NCI-H187 (cell line): ENCODE measurements at regions not wholly inside any gene's neighbourhood (a gene's known extent, or its start where the extent isn't known, plus 50 kb on each side); places are given as distances from the start of the nearest gene placed in this dataset.
"Not testable (repeated sequence)": the region's sequence is repeated elsewhere in the genome, so short reads cannot be mapped to it uniquely, and the experiment has no call there.

ENCODE experiments used
- DNase-seq, 2 experiments: peaks; one replicate each; lab custom pipeline; 2025; lab: John Stamatoyannopoulos, UW

GRCh38 chr9:86624630-86625029, 270.4 kb upstream of the TUT7 start:
- DNase-seq: no peak

- no peak for DNase-seq
Observed at GRCh38 chr9:86614871-86615849, 260.9 kb upstream of the TUT7 start.

- DNase-seq: no peak
Observed at GRCh38 chr9:86613943-86614342, 259.7 kb upstream of the TUT7 start.

- not testable (repeated sequence) for DNase-seq
Observed at GRCh38 chr9:86611534-86611933, 257.3 kb upstream of the TUT7 start.

GRCh38 chr9:86605303-86605702, 251.1 kb upstream of the TUT7 start:
- no peak for DNase-seq

- DNase-seq: no peak
Observed at GRCh38 chr9:86604741-86605140, 250.5 kb upstream of the TUT7 start.

- no peak for DNase-seq
Observed at GRCh38 chr9:86602715-86603114, 248.5 kb upstream of the TUT7 start.

DNA sequence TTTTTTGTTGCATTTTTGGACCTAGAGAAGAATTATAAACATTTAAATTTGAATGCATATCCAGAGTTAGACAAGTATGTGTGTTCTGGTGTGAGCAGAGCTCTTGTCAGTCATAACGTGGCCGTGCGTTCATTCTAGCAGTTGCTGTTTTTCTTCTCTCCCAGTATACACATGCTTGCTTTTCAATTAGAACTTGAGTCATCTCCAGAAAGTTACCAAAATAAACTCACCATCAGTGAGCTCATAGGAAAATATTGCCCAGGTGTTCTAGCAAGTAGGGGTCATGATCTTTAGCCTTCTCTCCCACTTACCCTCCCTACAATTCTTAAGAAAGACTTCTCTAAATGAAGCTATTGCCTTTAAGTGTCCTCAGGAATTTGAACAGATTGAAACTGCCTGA, 247.5 kb upstream of the TUT7 start:
- no peak for DNase-seq

DNA sequence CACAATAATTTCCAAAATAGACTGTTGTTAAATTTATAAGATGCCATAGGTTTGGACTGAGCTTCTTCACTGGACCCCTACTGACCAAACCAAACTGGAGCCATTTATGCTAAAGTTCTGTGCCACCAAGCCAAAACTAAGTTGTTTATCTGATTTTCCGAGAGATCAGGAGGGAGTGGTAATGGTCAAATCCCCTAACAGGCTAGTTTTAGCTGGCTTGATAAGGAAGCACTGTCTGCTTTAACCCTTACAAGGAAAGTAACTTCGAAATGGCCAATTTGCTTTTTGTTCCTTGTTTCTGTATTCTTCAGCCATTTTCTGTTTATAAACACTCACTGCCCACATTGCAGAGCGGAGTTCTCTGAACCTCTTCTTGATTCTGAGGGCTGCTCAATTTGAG, 246.8 kb upstream of the TUT7 start:
- DNase-seq: no peak

DNA sequence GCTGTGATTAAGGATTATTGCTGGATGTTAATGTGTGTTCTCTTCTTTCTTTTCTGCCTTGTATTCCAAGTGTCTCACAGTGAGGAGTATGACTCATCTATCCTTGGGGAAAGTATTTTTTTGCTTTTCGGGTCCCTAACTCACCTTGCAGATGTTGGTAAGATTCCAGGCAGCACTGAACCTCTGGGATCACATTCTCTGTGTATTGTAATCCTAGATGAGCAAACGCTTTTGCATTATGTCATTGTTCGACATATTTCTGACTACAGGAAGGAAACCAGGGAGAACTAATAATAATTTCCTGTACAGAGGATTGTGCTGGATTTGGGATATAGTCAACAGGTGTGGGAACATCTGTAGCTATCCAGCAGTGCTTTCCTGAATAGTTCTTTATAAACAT, 246.1 kb upstream of the TUT7 start:
- no peak for DNase-seq

GRCh38 chr9:86599561-86599960, 245.4 kb upstream of the TUT7 start:
- no peak for DNase-seq

DNA sequence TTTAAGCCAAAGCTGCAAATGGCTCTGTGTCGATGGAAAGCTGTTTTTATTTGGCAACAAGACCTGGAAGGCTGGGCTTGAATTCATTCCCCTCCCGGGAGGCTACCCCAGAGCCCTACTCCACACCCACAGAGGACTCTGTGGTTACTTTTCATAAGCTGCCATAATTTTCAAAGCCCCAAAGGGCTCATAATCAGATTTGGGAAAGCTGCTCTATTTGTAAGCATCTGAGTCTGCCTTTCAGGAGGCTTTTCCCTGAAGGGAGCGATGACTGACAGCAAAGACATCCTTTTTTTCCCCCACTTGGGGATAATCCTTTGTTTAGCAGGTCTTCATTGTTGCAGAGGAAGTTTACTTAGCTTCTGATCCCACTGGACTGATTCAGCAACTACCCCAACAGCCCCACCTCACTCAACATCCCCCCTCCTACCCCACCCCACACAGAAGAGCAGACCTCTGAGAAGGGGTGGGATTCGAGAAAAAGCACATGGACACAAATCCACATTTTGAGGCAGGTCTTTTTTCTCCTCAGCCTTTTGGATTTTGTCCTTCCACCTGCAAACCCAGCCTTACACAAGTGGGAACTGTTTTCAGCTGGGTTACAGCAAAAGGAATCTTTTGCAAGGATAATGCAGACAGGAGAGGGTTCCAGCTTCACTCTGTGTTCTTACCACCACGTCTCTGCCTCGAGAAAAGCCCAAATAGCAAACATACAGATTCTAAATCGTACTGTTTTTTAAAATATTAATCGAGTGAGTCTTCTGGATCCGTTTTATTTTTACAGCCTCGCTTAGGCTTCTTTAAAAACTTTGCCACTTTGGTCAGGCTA, 244.4 kb upstream of the TUT7 start:
- no peak for DNase-seq

- no peak for DNase-seq
Observed at GRCh38 chr9:86594724-86595123, 240.5 kb upstream of the TUT7 start.

DNA sequence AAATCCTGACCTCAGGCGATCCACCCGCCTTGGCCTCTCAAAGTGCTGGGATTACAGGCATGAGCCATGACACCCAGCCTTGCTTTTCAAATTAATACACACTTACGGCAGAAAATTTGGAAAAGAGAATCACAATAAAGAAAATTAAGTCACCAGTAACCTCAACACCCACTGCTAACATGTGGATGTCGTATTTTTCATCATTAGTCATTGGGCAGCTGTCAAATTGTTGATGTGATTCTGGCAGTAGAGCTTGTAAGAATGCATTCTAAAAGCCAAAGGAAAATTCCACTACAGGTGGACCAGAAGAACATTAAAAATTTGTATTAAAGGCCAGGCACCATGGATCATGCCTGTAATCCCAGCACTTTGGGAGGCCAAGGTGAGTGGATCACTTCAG, 237.3 kb upstream of the TUT7 start:
- no peak for DNase-seq

GRCh38 chr9:86589730-86590129, 235.5 kb upstream of the TUT7 start:
- no peak for DNase-seq

GRCh38 chr9:86589273-86589672, 235.1 kb upstream of the TUT7 start:
- DNase-seq: no peak

GRCh38 chr9:86586144-86586494, 231.9 kb upstream of the TUT7 start:
- DNase-seq: no peak

DNA sequence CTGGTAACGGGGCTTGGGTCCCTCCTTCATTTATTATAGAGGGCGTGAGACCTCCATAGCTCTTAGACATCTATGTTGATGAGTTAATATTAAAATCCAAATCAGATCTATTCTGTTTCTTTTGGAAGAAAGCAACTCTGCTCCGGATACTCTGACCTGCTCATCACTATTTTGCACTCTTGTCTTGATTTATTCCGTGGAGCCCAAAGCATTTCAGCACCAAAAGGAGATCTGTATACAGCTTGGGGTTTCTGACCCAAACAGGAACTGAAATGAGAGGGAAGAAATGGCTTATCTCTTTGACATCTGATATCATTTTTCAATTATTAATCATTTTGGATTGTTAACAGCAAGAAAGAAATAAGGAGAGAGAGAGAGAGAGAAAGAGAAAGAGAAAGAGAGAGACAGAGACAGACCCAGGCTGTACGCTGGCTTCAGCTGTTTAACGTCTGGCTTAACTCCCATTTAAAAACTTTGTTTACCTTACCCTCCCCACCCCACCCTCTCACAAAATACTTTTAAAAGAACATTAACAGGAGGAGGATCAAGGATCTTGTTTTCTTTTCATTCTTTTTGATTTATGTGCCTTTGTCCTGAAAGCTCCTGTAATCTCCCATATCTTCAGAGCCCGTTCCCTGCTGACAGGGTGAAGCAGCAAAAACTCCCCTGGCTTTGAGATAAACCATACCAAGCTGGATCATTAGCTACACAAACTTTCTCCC, 231.4 kb upstream of the TUT7 start:
- DNase-seq: no peak

DNA sequence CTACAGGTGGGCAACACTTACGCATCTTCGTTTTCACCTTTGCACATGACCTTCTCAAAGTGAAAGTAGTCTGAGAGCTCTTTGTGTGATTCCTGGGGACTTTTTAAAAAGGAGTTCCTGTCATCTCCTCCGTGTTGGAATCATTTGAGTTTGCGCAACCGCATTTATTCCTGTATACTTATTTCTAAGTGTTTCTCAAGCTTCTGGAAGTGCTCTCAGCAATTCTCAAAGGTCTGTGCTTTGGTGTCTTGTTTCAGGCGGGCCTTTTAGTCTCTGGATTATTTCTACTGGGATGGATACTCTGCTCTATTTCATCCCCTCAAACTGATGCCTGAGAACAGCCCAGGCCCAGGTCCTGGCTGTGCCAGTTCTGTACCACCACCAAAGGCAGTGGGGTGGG, 226.5 kb upstream of the TUT7 start:
- no peak for DNase-seq

DNA sequence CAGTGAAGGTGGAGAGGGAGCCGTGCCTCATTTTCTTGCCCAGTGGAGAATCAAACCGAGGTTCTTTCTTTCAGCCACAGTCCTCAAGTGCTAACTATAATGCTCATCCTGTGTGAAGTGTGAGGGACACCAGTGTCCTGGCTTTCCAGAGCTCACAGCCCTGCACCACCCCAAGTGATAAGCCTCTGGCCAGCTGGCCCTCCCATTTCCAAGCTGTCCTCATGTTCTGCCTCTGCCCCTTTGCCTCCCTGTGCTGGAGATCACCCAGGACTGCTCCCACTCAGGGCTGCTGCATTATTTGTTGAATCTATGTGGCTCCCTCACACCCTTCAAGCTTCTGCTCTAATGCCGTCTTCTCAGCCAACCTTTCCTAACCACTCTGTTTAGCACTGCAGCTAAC, 224.5 kb upstream of the TUT7 start:
- DNase-seq: no peak

- no peak for DNase-seq
Observed at GRCh38 chr9:86577420-86578333, 223.5 kb upstream of the TUT7 start.
